Nephron progenitor cell (in vitro differentiated cells): ENCODE measurements at regions not wholly inside any gene's neighbourhood (a gene's known extent, or its start where the extent isn't known, plus 50 kb on each side); places are given as distances from the start of the nearest gene placed in this dataset.

Experiments used
- DNase-seq: peaks from one replicate; pipeline ENCODE4 v3.0.0; 2021
- H3K27ac Mint-ChIP-seq: 2 replicates; pipeline ENCODE4 v1.8.0; 2021; ENCODE audit warnings: mild to moderate bottlenecking, moderate library complexity, mixed read lengths
- H3K27me3 Mint-ChIP-seq: 2 replicates; pipeline ENCODE4 v1.8.0; 2021; ENCODE audit warnings: mild to moderate bottlenecking, low read depth, mixed read lengths; ENCODE audit not compliant: poor library complexity
- H3K36me3 Mint-ChIP-seq: 2 replicates; pipeline ENCODE4 v1.8.0; 2021; ENCODE audit warnings: low read depth, mixed read lengths
- H3K4me1 Mint-ChIP-seq: 2 replicates; pipeline ENCODE4 v1.8.0; 2021; ENCODE audit warnings: mixed read lengths
- H3K4me3 Mint-ChIP-seq: 2 replicates; pipeline ENCODE4 v1.8.0; 2021; ENCODE audit warnings: mild to moderate bottlenecking, moderate library complexity, mixed read lengths
- H3K9me3 Mint-ChIP-seq: 2 replicates; pipeline ENCODE4 v1.8.0; 2021; ENCODE audit warnings: mild to moderate bottlenecking, moderate library complexity, mixed read lengths
- CTCF ChIP-seq: fragments of 200-600 bp; sonication (generic); IDR thresholded peaks from 2 replicates; pipeline ENCODE4 v1.5.0; 2021; ENCODE audit warnings: antibody characterized with exemption

- no peaks in the 10 kb centered on the region for H3K27me3 Mint-ChIP-seq
- DNase-seq: no peak
- H3K27ac Mint-ChIP-seq: peak overlapping the region; percentile 5
- H3K36me3 Mint-ChIP-seq: peaks cover 11% of the 10 kb centered on the region
- peaks cover 30% of the 10 kb centered on the region for H3K9me3 Mint-ChIP-seq
- no peak for TF ChIP-seq CTCF
- H3K4me1 Mint-ChIP-seq: peaks cover 9% of the 10 kb centered on the region
- H3K4me3 Mint-ChIP-seq: no peak overlapping the region
These were observed 192.8 kb upstream of the CRBN start for GRCh38 chr3:3372210-3372777.

GRCh38 chr3:3368306-3368705 is 188.8 kb upstream of the CRBN start:
- Mint-ChIP-seq H3K27me3 (peaks cover 10% of the 10 kb centered on the region), H3K36me3 (no peaks in the 10 kb centered on the region), H3K4me3 (no peak overlapping the region), H3K27ac (no peak overlapping the region), H3K9me3 (peaks cover 5% of the 10 kb centered on the region), H3K4me1 (peaks cover 9% of the 10 kb centered on the region)
- no peak for DNase-seq
- TF ChIP-seq CTCF: no peak

GRCh38 chr3:3366386-3366785 is 186.9 kb upstream of the CRBN start:
- no peak overlapping the region for H3K27ac Mint-ChIP-seq

GRCh38 chr3:3365716-3366115 is 186.2 kb upstream of the CRBN start:
- Mint-ChIP-seq H3K4me1 (no peaks in the 10 kb centered on the region), H3K9me3 (no peaks in the 10 kb centered on the region), H3K27me3 (peaks cover 10% of the 10 kb centered on the region), H3K4me3 (no peak overlapping the region), H3K27ac (no peak overlapping the region), H3K36me3 (no peaks in the 10 kb centered on the region)
- no peak for DNase-seq
- TF ChIP-seq CTCF: no peak

More at GRCh38 chr3:3366386-3366785, 186.9 kb upstream of the CRBN start:
- Mint-ChIP-seq H3K4me3 (no peak overlapping the region), H3K36me3 (no peaks in the 10 kb centered on the region), H3K9me3 (no peaks in the 10 kb centered on the region), H3K4me1 (no peaks in the 10 kb centered on the region), H3K27me3 (peaks cover 10% of the 10 kb centered on the region)
- no peak for DNase-seq
- no peak for TF ChIP-seq CTCF

DNA sequence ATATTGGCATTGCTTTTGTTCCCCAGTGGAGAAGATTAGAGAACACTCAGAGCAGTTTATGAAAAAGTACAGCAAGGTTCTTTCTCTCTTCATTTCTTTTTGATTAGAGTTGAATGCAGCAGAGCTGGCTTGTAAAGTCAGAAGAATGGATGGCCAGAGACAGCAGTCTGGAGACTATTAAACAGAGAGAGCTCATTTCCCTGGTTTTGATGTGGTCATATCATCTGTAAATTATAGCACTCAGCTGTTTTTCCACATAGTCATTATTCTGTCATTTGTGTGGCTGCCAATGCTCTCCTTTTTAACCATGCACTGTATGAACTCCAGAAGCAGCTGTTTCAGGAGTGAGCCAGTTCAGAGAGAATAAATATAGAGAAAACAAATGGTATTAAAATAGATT is 177.4 kb upstream of the CRBN start:
- H3K4me1 Mint-ChIP-seq: no peaks in the 10 kb centered on the region
- H3K27me3 Mint-ChIP-seq: no peaks in the 10 kb centered on the region
- H3K36me3 Mint-ChIP-seq: no peaks in the 10 kb centered on the region
- H3K27ac Mint-ChIP-seq: no peak overlapping the region
- TF ChIP-seq CTCF: no peak
- DNase-seq: no peak
- H3K9me3 Mint-ChIP-seq: no peaks in the 10 kb centered on the region
- H3K4me3 Mint-ChIP-seq: no peak overlapping the region

DNA sequence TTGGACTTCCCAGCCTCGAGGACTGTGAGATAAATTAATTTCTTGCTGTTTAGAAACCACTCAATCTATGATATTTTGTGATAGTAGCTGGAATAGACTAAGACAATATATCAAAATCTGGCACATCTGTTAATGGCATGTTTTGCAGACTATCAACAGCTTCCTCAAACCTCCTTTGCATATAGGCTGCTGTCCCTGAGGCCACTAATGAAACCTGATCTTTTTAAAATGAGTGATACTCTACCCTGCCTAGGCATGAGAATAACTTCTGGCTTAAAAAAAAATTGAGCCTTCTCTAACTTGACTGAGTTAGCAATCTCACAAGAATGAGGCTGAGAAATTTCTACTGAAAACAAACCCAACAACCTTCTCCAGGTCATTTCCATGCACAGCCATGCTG is 176.0 kb upstream of the CRBN start:
- Mint-ChIP-seq H3K27me3 (no peaks in the 10 kb centered on the region), H3K4me1 (no peaks in the 10 kb centered on the region), H3K27ac (no peak overlapping the region), H3K36me3 (no peaks in the 10 kb centered on the region), H3K4me3 (no peak overlapping the region), H3K9me3 (no peaks in the 10 kb centered on the region)
- DNase-seq: no peak
- no peak for TF ChIP-seq CTCF
